Natural killer cell (primary cell): ENCODE measurements at regions not wholly inside any gene's neighbourhood (a gene's known extent, or its start where the extent isn't known, plus 50 kb on each side); places are given as distances from the start of the nearest gene placed in this dataset.

Experiments used
- ATAC-seq, 3 donors: fragments of 150-1000 bp in 2 of 3; fragments of 200-7000 bp in 1 of 3; cut with Tn5 transposase; 1 replicate in 1 of 3; 2 replicates in 2 of 3; pipeline ENCODE4 v1.10.0; 2021; ENCODE audit warnings: mild to moderate bottlenecking in 2 of 3, moderate library complexity in 2 of 3
- DNase-seq, 2 donors: peaks; one replicate each; pipeline versions ENCODE4 v3.0.0 to v3.0.0-alpha.2; 2013 to 2021; ENCODE audit warnings: mixed read lengths in 1 of 2
- H3K27ac ChIP-seq: one replicate; pipeline ENCODE4 v1.5.1; 2013; ENCODE audit warnings: mild to moderate bottlenecking, low read length
- H3K27me3 ChIP-seq: one replicate; pipeline ENCODE4 v1.6.1; 2013; ENCODE audit warnings: low read length; ENCODE audit not compliant: control insufficient read depth, insufficient read depth
- H3K36me3 ChIP-seq: one replicate; pipeline ENCODE4 v1.6.1; 2013; ENCODE audit warnings: low read length; ENCODE audit not compliant: control insufficient read depth, insufficient read depth
- H3K4me1 ChIP-seq: one replicate; pipeline ENCODE4 v1.6.1; 2013; ENCODE audit warnings: low read length; ENCODE audit not compliant: control insufficient read depth, insufficient read depth
- H3K4me3 ChIP-seq: one replicate; pipeline ENCODE4 v1.5.1; 2013; ENCODE audit warnings: low read length
- H3K9me3 ChIP-seq: one replicate; pipeline ENCODE4 v1.6.1; 2013; ENCODE audit warnings: low read length; ENCODE audit not compliant: control insufficient read depth, insufficient read depth
- H3K27ac Mint-ChIP-seq, 2 donors: one replicate each; pipeline ENCODE4 v1.8.0; 2022; ENCODE audit warnings: mild to moderate bottlenecking in 2 of 2, mixed read lengths in 2 of 2, moderate library complexity in 1 of 2
- H3K27me3 Mint-ChIP-seq, 2 donors: one replicate each; pipeline ENCODE4 v1.8.0; 2022; ENCODE audit warnings: low read depth in 2 of 2, mixed read lengths in 2 of 2
- H3K36me3 Mint-ChIP-seq: one replicate; pipeline ENCODE4 v1.8.0; 2022; ENCODE audit warnings: mixed read lengths
- H3K4me1 Mint-ChIP-seq, 2 donors: one replicate each; pipeline ENCODE4 v1.8.0; 2022; ENCODE audit warnings: mixed read lengths in 2 of 2
- H3K4me3 Mint-ChIP-seq: one replicate; pipeline ENCODE4 v1.8.0; 2022; ENCODE audit warnings: mild to moderate bottlenecking, moderate library complexity, mixed read lengths
- H3K9me3 Mint-ChIP-seq, 2 donors: one replicate each; pipeline ENCODE4 v1.8.0; 2022; ENCODE audit warnings: mixed read lengths in 2 of 2
- CTCF ChIP-seq: fragments of 200-600 bp; IDR thresholded peaks from one replicate; pipeline ENCODE4 v1.8.0; 2022; ENCODE audit warnings: antibody characterized with exemption
- WGBS: methylation state at CpG from one replicate; pipeline ENCODE4 v1.1.7; 2013; ENCODE audit warnings: missing lambda C conversion rate; ENCODE audit not compliant: insufficient coverage; 5-methylcytosine and 5-hydroxymethylcytosine counted together
- intact Hi-C: fragments of 100-400 bp; cut with micrococcal nuclease; formaldehyde crosslinking; loops from one replicate; pipeline ENCODE4 v1.14.2; 2022

- 90% methylated on average over 3 of the region's 3 CpGs for WGBS
- Histone ChIP-seq H3K36me3 (no peaks in the 10 kb centered on the region), H3K27me3 (no peaks in the 10 kb centered on the region), H3K4me1 (no peaks in the 10 kb centered on the region), H3K9me3 (no peaks in the 10 kb centered on the region), H3K4me3 (no peak overlapping the region), H3K27ac (no peak overlapping the region)
- H3K4me1 Mint-ChIP-seq: peaks cover 2 to 3% of the 10 kb centered on the region in 2 donors
- ATAC-seq: no peak
- TF ChIP-seq CTCF: no peak
- H3K27ac Mint-ChIP-seq: no peak overlapping the region
- intact Hi-C loops: no loop called here
- peaks cover 0 to 3% of the 10 kb centered on the region in 2 donors for H3K9me3 Mint-ChIP-seq
- no peak for DNase-seq
- no peak overlapping the region for H3K4me3 Mint-ChIP-seq
- no peaks in the 10 kb centered on the region for H3K27me3 Mint-ChIP-seq
- peaks cover 7% of the 10 kb centered on the region for H3K36me3 Mint-ChIP-seq
Measured at GRCh38 chr3:153343988-153344782, 182.2 kb downstream of the RAP2B start.

- no peak overlapping the region for H3K4me3 ChIP-seq
- H3K27ac ChIP-seq: no peak overlapping the region
- Mint-ChIP-seq H3K4me1 (no peaks in the 10 kb centered on the region), H3K9me3 (no peaks in the 10 kb centered on the region), H3K4me3 (no peak overlapping the region), H3K27me3 (no peaks in the 10 kb centered on the region), H3K36me3 (no peaks in the 10 kb centered on the region), H3K27ac (no peak overlapping the region)
- no peaks in the 10 kb centered on the region for H3K9me3 ChIP-seq
- DNase-seq: no peak
- no peaks in the 10 kb centered on the region for H3K4me1 ChIP-seq
- H3K27me3 ChIP-seq: no peaks in the 10 kb centered on the region
- ATAC-seq: no peak
- TF ChIP-seq CTCF: no peak
- WGBS: 79% methylated on average over 2 of the region's 2 CpGs
- no peaks in the 10 kb centered on the region for H3K36me3 ChIP-seq
- intact Hi-C loops: no loop called here
Measured at GRCh38 chr3:153348457-153349107, 186.6 kb downstream of the RAP2B start.

GRCh38 chr3:153349108-153349499, 187.1 kb downstream of the RAP2B start:
- no peak for TF ChIP-seq CTCF
- no peak overlapping the region for H3K4me3 ChIP-seq
- no peak for DNase-seq
- H3K9me3 Mint-ChIP-seq: no peaks in the 10 kb centered on the region
- H3K27ac ChIP-seq: no peak overlapping the region
- no peak overlapping the region for H3K4me3 Mint-ChIP-seq
- no peaks in the 10 kb centered on the region for H3K4me1 ChIP-seq
- no peaks in the 10 kb centered on the region for H3K9me3 ChIP-seq
- no peak for ATAC-seq
- intact Hi-C loops: no loop called here
- no peaks in the 10 kb centered on the region for H3K36me3 Mint-ChIP-seq
- H3K27me3 ChIP-seq: no peaks in the 10 kb centered on the region
- H3K36me3 ChIP-seq: no peaks in the 10 kb centered on the region
- H3K27ac Mint-ChIP-seq: no peak overlapping the region
- H3K4me1 Mint-ChIP-seq: no peaks in the 10 kb centered on the region
- H3K27me3 Mint-ChIP-seq: no peaks in the 10 kb centered on the region
- WGBS: 86% methylated on average over 1 of the region's 1 CpG
